Progenitor cell of endocrine pancreas (in vitro differentiated cells): ENCODE measurements at regions not wholly inside any gene's neighbourhood (a gene's known extent, or its start where the extent isn't known, plus 50 kb on each side); places are given as distances from the start of the nearest gene placed in this dataset.

Source experiments
- DNase-seq: peaks from one replicate; pipeline ENCODE4 v3.0.0; 2021; ENCODE audit warnings: low spot score; ENCODE audit not compliant: unreplicated experiment
- H3K27ac Mint-ChIP-seq: 2 replicates; pipeline ENCODE4 v1.8.0; 2021; ENCODE audit warnings: mild to moderate bottlenecking, moderate library complexity, mixed read lengths
- H3K27me3 Mint-ChIP-seq: 2 replicates; pipeline ENCODE4 v1.8.0; 2021; ENCODE audit warnings: mixed read lengths
- H3K36me3 Mint-ChIP-seq: 2 replicates; pipeline ENCODE4 v1.8.0; 2022; ENCODE audit warnings: mixed read lengths; ENCODE audit not compliant: insufficient read depth
- H3K4me1 Mint-ChIP-seq: 2 replicates; pipeline ENCODE4 v1.8.0; 2021; ENCODE audit warnings: low read depth, mixed read lengths
- H3K4me3 Mint-ChIP-seq: 2 replicates; pipeline ENCODE4 v1.8.0; 2021; ENCODE audit warnings: low read depth, mild to moderate bottlenecking, moderate library complexity, mixed read lengths
- H3K9me3 Mint-ChIP-seq: 2 replicates; pipeline ENCODE4 v1.8.0; 2021; ENCODE audit warnings: low read depth, mixed read lengths
- TF ChIP-seq, protein P1 (sequence below): fragments of 200-600 bp; sonication (generic); IDR thresholded peaks from one replicate; pipeline ENCODE4 v1.5.0; 2021; ENCODE audit warnings: antibody characterized with exemption, mild to moderate bottlenecking; ENCODE audit not compliant: unreplicated experiment

DNA sequence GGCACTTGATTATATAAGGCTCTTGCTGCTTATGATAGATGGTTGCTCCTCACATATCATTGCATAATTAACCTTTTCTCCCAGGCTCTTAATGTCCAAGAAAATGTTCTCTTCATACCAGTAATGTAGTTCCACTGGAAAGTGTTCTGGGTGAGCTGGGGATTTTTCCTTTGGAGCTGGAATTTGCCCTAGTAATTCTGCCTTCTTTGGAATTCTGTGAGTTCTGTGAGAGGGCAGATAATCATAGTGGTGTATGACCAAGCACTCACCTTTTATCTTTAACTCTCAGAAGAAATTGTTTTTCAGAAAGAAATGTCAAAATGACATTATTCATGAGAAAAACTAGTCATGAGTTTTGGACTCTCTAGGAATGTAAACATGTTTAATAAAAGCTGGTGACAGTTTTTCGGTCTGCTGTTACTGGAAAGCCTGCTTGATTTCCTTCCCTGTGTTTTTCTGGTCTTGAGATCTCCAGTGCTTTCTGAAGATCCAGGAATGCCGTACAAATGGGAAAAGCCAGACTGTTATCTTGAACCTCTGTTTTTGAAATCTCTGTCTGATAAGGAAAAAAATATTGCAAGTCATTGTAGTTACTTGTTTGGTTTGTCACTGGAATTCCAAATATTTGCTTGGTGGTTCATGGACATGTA lies 148.3 kb upstream of the PRPS1L1 start:
- Mint-ChIP-seq H3K4me1 (peaks cover 26% of the 10 kb centered on the region), H3K4me3 (no peak overlapping the region), H3K36me3 (no peaks in the 10 kb centered on the region), H3K27me3 (no peaks in the 10 kb centered on the region), H3K27ac (peak overlapping the region; percentile 57), H3K9me3 (peaks cover 12% of the 10 kb centered on the region)
- TF ChIP-seq, protein P1, sequence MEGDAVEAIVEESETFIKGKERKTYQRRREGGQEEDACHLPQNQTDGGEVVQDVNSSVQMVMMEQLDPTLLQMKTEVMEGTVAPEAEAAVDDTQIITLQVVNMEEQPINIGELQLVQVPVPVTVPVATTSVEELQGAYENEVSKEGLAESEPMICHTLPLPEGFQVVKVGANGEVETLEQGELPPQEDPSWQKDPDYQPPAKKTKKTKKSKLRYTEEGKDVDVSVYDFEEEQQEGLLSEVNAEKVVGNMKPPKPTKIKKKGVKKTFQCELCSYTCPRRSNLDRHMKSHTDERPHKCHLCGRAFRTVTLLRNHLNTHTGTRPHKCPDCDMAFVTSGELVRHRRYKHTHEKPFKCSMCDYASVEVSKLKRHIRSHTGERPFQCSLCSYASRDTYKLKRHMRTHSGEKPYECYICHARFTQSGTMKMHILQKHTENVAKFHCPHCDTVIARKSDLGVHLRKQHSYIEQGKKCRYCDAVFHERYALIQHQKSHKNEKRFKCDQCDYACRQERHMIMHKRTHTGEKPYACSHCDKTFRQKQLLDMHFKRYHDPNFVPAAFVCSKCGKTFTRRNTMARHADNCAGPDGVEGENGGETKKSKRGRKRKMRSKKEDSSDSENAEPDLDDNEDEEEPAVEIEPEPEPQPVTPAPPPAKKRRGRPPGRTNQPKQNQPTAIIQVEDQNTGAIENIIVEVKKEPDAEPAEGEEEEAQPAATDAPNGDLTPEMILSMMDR = no peak
- no peak for DNase-seq

DNA sequence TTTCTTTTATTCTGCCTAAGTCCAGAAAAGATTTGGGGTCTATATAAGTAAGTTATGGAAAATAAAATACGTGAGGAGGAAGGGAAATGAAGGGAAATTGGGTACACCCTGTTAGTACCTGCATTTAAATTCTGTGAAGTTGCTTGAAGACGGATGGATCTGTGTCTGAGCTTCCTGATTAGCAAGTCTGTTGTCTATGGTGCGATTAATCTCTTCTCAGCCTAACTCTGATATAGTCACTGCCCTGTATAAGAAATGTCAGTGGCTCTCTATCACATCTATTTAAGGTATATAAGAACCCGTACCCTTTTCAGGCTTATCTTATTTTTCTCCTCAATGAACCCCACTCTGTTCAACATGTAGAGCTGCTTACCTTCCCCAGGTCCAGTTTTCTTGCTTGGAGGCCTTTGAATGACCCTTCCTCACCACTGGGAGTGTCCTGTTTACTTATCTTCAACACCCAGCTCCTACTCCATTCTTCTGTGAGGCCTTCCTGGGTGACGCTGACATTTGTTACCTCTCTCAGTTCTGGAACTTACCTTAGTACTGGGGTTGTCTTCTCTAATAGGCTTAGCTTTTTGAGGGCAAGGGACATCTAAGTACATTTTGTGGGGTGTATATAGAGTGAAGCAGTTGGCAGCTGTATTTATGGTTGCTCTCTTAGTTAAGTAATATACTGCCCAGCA lies 149.6 kb upstream of the PRPS1L1 start:
- Mint-ChIP-seq H3K4me1 (peaks cover 22% of the 10 kb centered on the region), H3K27me3 (no peaks in the 10 kb centered on the region), H3K36me3 (no peaks in the 10 kb centered on the region), H3K9me3 (peaks cover 8% of the 10 kb centered on the region), H3K27ac (no peak overlapping the region), H3K4me3 (no peak overlapping the region)
- no peak for DNase-seq
- TF ChIP-seq, protein P1 = no peak

DNA sequence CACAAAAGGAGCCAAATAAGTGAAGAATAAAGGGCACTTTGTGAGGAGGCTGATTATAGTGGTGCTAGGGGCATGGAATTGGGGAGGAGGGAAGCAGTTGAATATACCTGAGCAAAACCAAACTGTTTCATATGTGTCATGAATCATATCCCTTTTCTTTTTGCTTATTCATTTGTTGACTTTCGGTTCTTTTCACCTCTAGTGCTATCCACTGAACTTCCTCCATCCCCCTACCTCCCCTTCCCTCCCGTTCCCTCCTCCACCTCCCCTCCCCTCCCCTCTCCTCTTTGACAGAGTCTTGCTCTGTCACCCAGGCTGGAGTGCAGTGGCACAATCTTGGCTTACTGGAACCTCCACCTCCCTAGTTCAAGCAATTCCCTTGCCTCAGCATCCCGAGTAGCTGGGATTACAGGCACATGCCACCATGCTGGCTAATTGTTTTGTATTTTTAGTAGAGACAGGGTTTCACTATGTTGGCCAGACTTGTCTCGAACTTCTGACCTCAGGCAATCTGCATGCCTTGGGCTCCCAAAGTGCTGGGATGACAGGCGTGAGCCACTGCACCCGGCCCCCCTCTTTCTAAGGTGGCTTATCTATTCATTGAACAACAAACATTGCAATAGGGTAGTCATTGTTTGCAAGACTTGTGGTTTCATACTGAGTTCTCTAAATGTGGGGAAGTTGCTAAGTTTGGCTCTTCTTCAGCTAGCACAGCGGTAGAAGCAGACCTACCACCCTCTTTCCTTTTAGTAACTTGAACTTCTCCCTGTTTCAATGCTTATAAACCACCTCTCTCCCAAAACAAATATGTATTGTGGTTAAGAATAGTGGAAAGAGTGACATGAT lies 150.4 kb upstream of the PRPS1L1 start:
- H3K4me3 Mint-ChIP-seq = no peak overlapping the region
- H3K36me3 Mint-ChIP-seq = no peaks in the 10 kb centered on the region
- TF ChIP-seq, protein P1 = no peak
- H3K27ac Mint-ChIP-seq = no peak overlapping the region
- H3K27me3 Mint-ChIP-seq = no peaks in the 10 kb centered on the region
- no peak for DNase-seq
- H3K9me3 Mint-ChIP-seq = peaks cover 9% of the 10 kb centered on the region
- peaks cover 17% of the 10 kb centered on the region for H3K4me1 Mint-ChIP-seq

DNA sequence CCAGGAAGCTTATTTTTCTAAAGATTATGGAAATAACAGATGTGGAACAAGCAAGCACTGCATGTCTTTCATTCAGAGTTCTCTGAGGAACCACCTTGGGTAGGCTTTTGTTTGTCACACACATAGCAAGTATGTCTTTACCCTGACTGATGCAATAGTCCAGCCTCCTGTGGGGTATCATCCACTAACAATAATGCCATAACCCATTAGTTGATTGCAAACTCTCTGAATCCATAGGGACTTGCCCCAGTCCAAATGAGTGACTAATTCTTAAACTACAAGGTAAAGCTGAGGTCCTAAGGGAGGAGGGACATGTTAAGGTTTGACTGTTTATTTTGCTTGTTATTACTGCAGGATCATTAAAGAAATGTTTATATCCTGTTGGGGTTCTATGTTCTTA lies 151.4 kb upstream of the PRPS1L1 start:
- Mint-ChIP-seq H3K4me1 (peaks cover 17% of the 10 kb centered on the region), H3K36me3 (no peaks in the 10 kb centered on the region), H3K27ac (no peak overlapping the region), H3K4me3 (no peak overlapping the region), H3K9me3 (peaks cover 5% of the 10 kb centered on the region), H3K27me3 (no peaks in the 10 kb centered on the region)
- DNase-seq = no peak
- TF ChIP-seq, protein P1 = no peak

DNA sequence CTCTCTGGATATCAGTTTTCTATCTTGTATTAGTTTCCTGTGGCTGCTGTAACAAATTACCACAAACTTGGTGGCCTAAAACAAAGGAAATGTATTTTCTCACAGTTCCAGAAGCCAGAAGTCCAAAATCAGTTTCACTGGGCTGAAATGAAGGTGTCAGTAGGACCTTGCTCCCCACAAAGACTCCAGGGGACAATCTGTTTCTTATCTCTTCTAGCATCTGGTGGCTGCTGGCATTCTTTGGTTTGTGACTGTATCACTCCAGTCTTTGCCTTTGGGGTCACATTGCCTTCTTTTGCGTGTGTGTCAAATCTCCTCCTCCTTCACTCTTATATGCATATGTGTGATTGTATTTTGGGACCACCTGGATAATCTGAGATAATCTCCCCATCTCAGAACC lies 153.0 kb upstream of the PRPS1L1 start:
- peaks cover 16% of the 10 kb centered on the region for H3K4me1 Mint-ChIP-seq
- peaks cover 3% of the 10 kb centered on the region for H3K9me3 Mint-ChIP-seq
- no peak overlapping the region for H3K27ac Mint-ChIP-seq
- no peak for DNase-seq
- H3K27me3 Mint-ChIP-seq = no peaks in the 10 kb centered on the region
- H3K4me3 Mint-ChIP-seq = no peak overlapping the region
- TF ChIP-seq, protein P1 = no peak
- H3K36me3 Mint-ChIP-seq = no peaks in the 10 kb centered on the region
